Upper lobe of right lung (tissue), 1 donor: ENCODE measurements at regions not wholly inside any gene's neighbourhood (a gene's known extent, or its start where the extent isn't known, plus 50 kb on each side); places are given as distances from the start of the nearest gene placed in this dataset.

Experiments
- ATAC-seq: fragments of 200-7000 bp; cut with Tn5 transposase; one replicate; pipeline ENCODE4 v1.9.1; 2020; ENCODE audit warnings: mild to moderate bottlenecking, moderate library complexity
- DNase-seq: peaks from one replicate; pipeline ENCODE4 v3.0.0-alpha.2; 2020
- H3K27ac ChIP-seq: fragments of 200-600 bp; one replicate; pipeline ENCODE4 v1.8.0; 2022
- H3K27me3 ChIP-seq: fragments of 200-600 bp; one replicate; pipeline ENCODE4 v1.8.0; 2022; ENCODE audit warnings: mild to moderate bottlenecking
- H3K36me3 ChIP-seq: fragments of 200-600 bp; one replicate; pipeline ENCODE4 v1.8.0; 2022
- H3K4me1 ChIP-seq: fragments of 200-600 bp; one replicate; pipeline ENCODE4 v1.8.0; 2022
- H3K4me3 ChIP-seq: fragments of 200-600 bp; one replicate; pipeline ENCODE4 v1.8.0; 2022; ENCODE audit warnings: mild to moderate bottlenecking
- H3K9me3 ChIP-seq: fragments of 200-600 bp; one replicate; pipeline ENCODE4 v1.8.0; 2022
- CTCF ChIP-seq: fragments of 200-600 bp; IDR thresholded peaks from one replicate; pipeline ENCODE4 v1.8.0; 2022; ENCODE audit warnings: antibody characterized with exemption
- intact Hi-C: fragments of 100-400 bp; cut with DNase I; formaldehyde crosslinking; loops from one replicate; pipeline ENCODE4 v1.11.0; 2022
- donor health status: DM: no; HTN: yes; CAD: no; lungs with severe emphysema.

- Histone ChIP-seq H3K9me3 (no peaks in the 10 kb centered on the region), H3K4me1 (no peaks in the 10 kb centered on the region), H3K27ac (no peak overlapping the region), H3K36me3 (no peaks in the 10 kb centered on the region), H3K27me3 (no peaks in the 10 kb centered on the region), H3K4me3 (no peak overlapping the region)
- no peak for TF ChIP-seq CTCF
- intact Hi-C loops, result no loop called here
- no peak for ATAC-seq
- no peak for DNase-seq
These were observed 553.1 kb downstream of the LRRC70 start for GRCh38 chr5:63131626-63132285.

GRCh38 chr5:63128761-63129160, 550.1 kb downstream of the LRRC70 start:
- intact Hi-C loops, result no loop called here
- no peak for ATAC-seq
- Histone ChIP-seq H3K9me3 (no peaks in the 10 kb centered on the region), H3K4me1 (no peaks in the 10 kb centered on the region), H3K36me3 (no peaks in the 10 kb centered on the region), H3K27ac (no peak overlapping the region), H3K27me3 (no peaks in the 10 kb centered on the region), H3K4me3 (no peak overlapping the region)
- TF ChIP-seq CTCF, result no peak
- no peak for DNase-seq

GRCh38 chr5:63128018-63128417, 549.4 kb downstream of the LRRC70 start:
- intact Hi-C loops, result no loop called here
- TF ChIP-seq CTCF, result no peak
- ATAC-seq (no peak), DNase-seq (no peak)
- H3K4me3 ChIP-seq, result no peak overlapping the region
- H3K27ac ChIP-seq, result no peak overlapping the region
- no peaks in the 10 kb centered on the region for H3K9me3 ChIP-seq
- H3K27me3 ChIP-seq, result no peaks in the 10 kb centered on the region
- no peaks in the 10 kb centered on the region for H3K36me3 ChIP-seq
- no peaks in the 10 kb centered on the region for H3K4me1 ChIP-seq

GRCh38 chr5:63127054-63127453, 548.4 kb downstream of the LRRC70 start:
- no peak for ATAC-seq
- no peak for DNase-seq
- Histone ChIP-seq H3K36me3 (no peaks in the 10 kb centered on the region), H3K4me1 (no peaks in the 10 kb centered on the region), H3K27ac (no peak overlapping the region), H3K4me3 (no peak overlapping the region), H3K27me3 (no peaks in the 10 kb centered on the region), H3K9me3 (no peaks in the 10 kb centered on the region)
- TF ChIP-seq CTCF, result no peak
- intact Hi-C loops, result no loop called here

GRCh38 chr5:63125862-63126261, 547.2 kb downstream of the LRRC70 start:
- no peak overlapping the region for H3K27ac ChIP-seq
- no peaks in the 10 kb centered on the region for H3K9me3 ChIP-seq
- DNase-seq, result no peak
- H3K4me1 ChIP-seq, result no peaks in the 10 kb centered on the region
- peak; percentile 55 for ATAC-seq
- intact Hi-C loops, result no loop called here
- TF ChIP-seq CTCF, result peak; percentile 46
- no peak overlapping the region for H3K4me3 ChIP-seq
- no peaks in the 10 kb centered on the region for H3K36me3 ChIP-seq
- H3K27me3 ChIP-seq, result no peaks in the 10 kb centered on the region

GRCh38 chr5:63125392-63125791, 546.8 kb downstream of the LRRC70 start:
- H3K4me1 ChIP-seq, result no peaks in the 10 kb centered on the region
- no peak for DNase-seq
- intact Hi-C loops, result no loop called here
- H3K36me3 ChIP-seq, result no peaks in the 10 kb centered on the region
- no peaks in the 10 kb centered on the region for H3K27me3 ChIP-seq
- H3K9me3 ChIP-seq, result no peaks in the 10 kb centered on the region
- ATAC-seq, result no peak
- TF ChIP-seq CTCF, result no peak
- H3K4me3 ChIP-seq, result no peak overlapping the region
- H3K27ac ChIP-seq, result no peak overlapping the region
